ENCODE measurements at regions not wholly inside any gene's neighbourhood (a gene's known extent, or its start where the extent isn't known, plus 50 kb on each side); places are given as distances from the start of the nearest gene placed in this dataset.

- Histone ChIP-seq H3K36me3 (ENCODE audit: control insufficient read depth in 4 of 4, insufficient read depth in 4 of 4, low read length in 3 of 4) (no peaks in the 10 kb centered on the region), H3K4me1 (ENCODE audit: control extremely low read depth in 1 of 4, control insufficient read depth in 4 of 4, insufficient read depth in 4 of 4, low read length in 3 of 4) (no peaks in the 10 kb centered on the region), H3K9me3 (ENCODE audit: control extremely low read depth in 1 of 5, control insufficient read depth in 4 of 5, insufficient read depth in 2 of 5, low read depth in 1 of 5, low read length in 4 of 5) (peaks cover 0 to 1% (median 0%) of the 10 kb centered on the region in 5 experiments), H3K4me3 (ENCODE audit: control insufficient read depth in 1 of 7, extremely low read depth in 1 of 7, insufficient read depth in 4 of 7, low read depth in 2 of 7, low read length in 6 of 7) (no peak overlapping the region), H3K27ac (ENCODE audit: insufficient read depth in 1 of 2, low read depth in 1 of 2, low read length in 2 of 2, poor library complexity in 1 of 2, severe bottlenecking in 2 of 2) (no peak overlapping the region), H3K27me3 (replicated peaks in 2 of 5; ENCODE audit: control insufficient read depth in 4 of 5, insufficient read depth in 5 of 5, low read length in 4 of 5) (no peaks in the 10 kb centered on the region)
- no peak for DNase-seq
- ChIA-PET CTCF (interaction anchor here (0.8 kb wide), 1 partner anchor 25 kb away, joined by 3 read pairs; no protein-coding TSS in a partner anchor), POLR2A (no interaction called here)
- WGBS (ENCODE audit: insufficient coverage) = 86% methylated on average over 1 of the region's 3 CpGs
Observed at GRCh38 chr5:152883066-152883775, 478.1 kb upstream of the NMUR2 start.

DNA sequence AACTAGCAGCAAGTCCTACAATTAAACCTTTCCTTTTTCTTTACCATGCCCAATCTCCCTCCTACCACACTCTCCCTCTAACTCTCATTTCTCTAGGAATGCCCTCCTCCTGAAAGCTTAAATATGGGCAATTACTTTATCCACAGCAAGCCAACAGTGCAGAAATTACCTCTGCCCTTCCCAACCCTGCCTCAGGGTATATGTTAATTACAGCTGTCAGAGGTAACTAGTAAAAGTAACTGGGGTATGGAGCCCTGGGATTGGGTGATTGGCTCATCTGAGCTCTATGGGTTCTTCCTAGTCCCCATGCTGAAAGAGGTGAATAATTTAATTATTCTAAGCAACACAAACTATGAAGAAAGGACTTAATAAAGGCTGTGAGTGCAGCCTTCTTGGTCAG lies 478.9 kb upstream of the NMUR2 start:
- ChIA-PET POLR2A (no interaction called here), CTCF (no interaction called here)
- Histone ChIP-seq H3K27me3 (replicated peaks in 2 of 5; ENCODE audit: control insufficient read depth in 4 of 5, insufficient read depth in 5 of 5, low read length in 4 of 5) (no peaks in the 10 kb centered on the region), H3K36me3 (ENCODE audit: control insufficient read depth in 4 of 4, insufficient read depth in 4 of 4, low read length in 3 of 4) (no peaks in the 10 kb centered on the region), H3K9me3 (ENCODE audit: control extremely low read depth in 1 of 5, control insufficient read depth in 4 of 5, insufficient read depth in 2 of 5, low read depth in 1 of 5, low read length in 4 of 5) (peaks cover 0 to 1% (median 0%) of the 10 kb centered on the region in 5 experiments), H3K4me1 (ENCODE audit: control extremely low read depth in 1 of 4, control insufficient read depth in 4 of 4, insufficient read depth in 4 of 4, low read length in 3 of 4) (no peaks in the 10 kb centered on the region), H3K4me3 (ENCODE audit: control insufficient read depth in 1 of 7, extremely low read depth in 1 of 7, insufficient read depth in 4 of 7, low read depth in 2 of 7, low read length in 6 of 7) (no peak overlapping the region), H3K27ac (ENCODE audit: insufficient read depth in 1 of 2, low read depth in 1 of 2, low read length in 2 of 2, poor library complexity in 1 of 2, severe bottlenecking in 2 of 2) (no peak overlapping the region)
- DNase-seq = no peak

GRCh38 chr5:152900332-152900731 lies 495.3 kb upstream of the NMUR2 start:
- no peak overlapping the region for H3K27ac ChIP-seq (ENCODE audit: insufficient read depth in 1 of 2, low read depth in 1 of 2, low read length in 2 of 2, poor library complexity in 1 of 2, severe bottlenecking in 2 of 2)
- no peak overlapping the region for H3K4me3 ChIP-seq (ENCODE audit: control insufficient read depth in 1 of 7, extremely low read depth in 1 of 7, insufficient read depth in 4 of 7, low read depth in 2 of 7, low read length in 6 of 7)
- H3K27me3 ChIP-seq (replicated peaks in 2 of 5; ENCODE audit: control insufficient read depth in 4 of 5, insufficient read depth in 5 of 5, low read length in 4 of 5) = no peaks in the 10 kb centered on the region
- no peaks in the 10 kb centered on the region for H3K9me3 ChIP-seq (ENCODE audit: control extremely low read depth in 1 of 5, control insufficient read depth in 4 of 5, insufficient read depth in 2 of 5, low read depth in 1 of 5, low read length in 4 of 5)
- H3K4me1 ChIP-seq (ENCODE audit: control extremely low read depth in 1 of 4, control insufficient read depth in 4 of 4, insufficient read depth in 4 of 4, low read length in 3 of 4) = no peaks in the 10 kb centered on the region
- CTCF ChIA-PET = no interaction called here
- DNase-seq = no peak
- no peaks in the 10 kb centered on the region for H3K36me3 ChIP-seq (ENCODE audit: control insufficient read depth in 4 of 4, insufficient read depth in 4 of 4, low read length in 3 of 4)
- no CpG with 5 or more reads among the region's 2 CpGs for WGBS (ENCODE audit: insufficient coverage)
- POLR2A ChIA-PET = no interaction called here

DNA sequence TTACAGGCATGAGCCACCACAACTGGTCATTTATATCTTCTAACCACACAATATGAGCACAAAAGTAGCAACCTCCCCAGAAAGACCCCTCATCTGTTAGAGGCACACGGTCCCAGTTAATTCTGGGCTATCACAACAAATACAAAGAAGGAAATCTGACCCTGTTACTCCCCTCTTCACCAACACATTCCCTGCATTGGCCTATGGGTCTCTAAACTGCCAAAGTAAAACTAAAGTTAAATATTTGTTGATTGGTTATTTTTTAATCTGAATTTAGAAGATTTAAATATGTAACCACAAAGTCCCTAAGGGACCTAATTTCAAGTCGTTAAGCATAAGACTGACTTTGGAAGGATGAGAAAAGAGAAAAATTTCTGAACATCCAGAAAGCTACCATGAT lies 496.7 kb upstream of the NMUR2 start:
- no peaks in the 10 kb centered on the region for H3K27me3 ChIP-seq (replicated peaks in 2 of 5; ENCODE audit: control insufficient read depth in 4 of 5, insufficient read depth in 5 of 5, low read length in 4 of 5)
- H3K9me3 ChIP-seq (ENCODE audit: control extremely low read depth in 1 of 5, control insufficient read depth in 4 of 5, insufficient read depth in 2 of 5, low read depth in 1 of 5, low read length in 4 of 5) = no peaks in the 10 kb centered on the region
- no peaks in the 10 kb centered on the region for H3K36me3 ChIP-seq (ENCODE audit: control insufficient read depth in 4 of 4, insufficient read depth in 4 of 4, low read length in 3 of 4)
- H3K4me3 ChIP-seq (ENCODE audit: control insufficient read depth in 1 of 7, extremely low read depth in 1 of 7, insufficient read depth in 4 of 7, low read depth in 2 of 7, low read length in 6 of 7) = no peak overlapping the region
- no peak overlapping the region for H3K27ac ChIP-seq (ENCODE audit: insufficient read depth in 1 of 2, low read depth in 1 of 2, low read length in 2 of 2, poor library complexity in 1 of 2, severe bottlenecking in 2 of 2)
- ChIA-PET CTCF (no interaction called here), POLR2A (no interaction called here)
- DNase-seq = no peak
- H3K4me1 ChIP-seq (ENCODE audit: control extremely low read depth in 1 of 4, control insufficient read depth in 4 of 4, insufficient read depth in 4 of 4, low read length in 3 of 4) = no peaks in the 10 kb centered on the region
- WGBS (ENCODE audit: insufficient coverage) = 88% methylated on average over 1 of the region's 2 CpGs

DNA sequence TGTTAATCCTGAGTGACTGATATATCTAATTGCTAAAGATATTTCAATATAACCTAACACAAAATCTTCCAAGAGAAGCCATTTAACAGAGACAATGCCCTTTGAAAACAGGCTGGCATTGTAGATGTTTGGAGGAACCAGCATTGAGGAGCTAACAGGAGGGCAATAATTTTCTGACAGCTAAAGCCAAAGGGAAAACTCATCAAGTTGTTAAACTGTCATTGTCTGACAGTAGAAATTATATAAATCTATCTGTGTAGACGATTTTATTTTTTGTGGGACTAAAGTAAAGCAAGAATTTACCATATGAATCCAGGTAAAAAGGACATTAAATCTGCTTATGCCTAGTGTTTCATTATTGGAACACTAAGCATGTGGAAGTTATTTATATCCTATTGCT lies 500.2 kb upstream of the NMUR2 start:
- Histone ChIP-seq H3K4me3 (ENCODE audit: control insufficient read depth in 1 of 7, extremely low read depth in 1 of 7, insufficient read depth in 4 of 7, low read depth in 2 of 7, low read length in 6 of 7) (no peak overlapping the region), H3K27me3 (replicated peaks in 2 of 5; ENCODE audit: control insufficient read depth in 4 of 5, insufficient read depth in 5 of 5, low read length in 4 of 5) (no peaks in the 10 kb centered on the region), H3K4me1 (ENCODE audit: control extremely low read depth in 1 of 4, control insufficient read depth in 4 of 4, insufficient read depth in 4 of 4, low read length in 3 of 4) (no peaks in the 10 kb centered on the region), H3K36me3 (ENCODE audit: control insufficient read depth in 4 of 4, insufficient read depth in 4 of 4, low read length in 3 of 4) (no peaks in the 10 kb centered on the region), H3K9me3 (ENCODE audit: control extremely low read depth in 1 of 5, control insufficient read depth in 4 of 5, insufficient read depth in 2 of 5, low read depth in 1 of 5, low read length in 4 of 5) (no peaks in the 10 kb centered on the region), H3K27ac (ENCODE audit: insufficient read depth in 1 of 2, low read depth in 1 of 2, low read length in 2 of 2, poor library complexity in 1 of 2, severe bottlenecking in 2 of 2) (no peak overlapping the region)
- CTCF ChIA-PET = no interaction called here
- no peak for DNase-seq
- POLR2A ChIA-PET = no interaction called here
- no CpG with 5 or more reads among the region's 1 CpG for WGBS (ENCODE audit: insufficient coverage)

DNA sequence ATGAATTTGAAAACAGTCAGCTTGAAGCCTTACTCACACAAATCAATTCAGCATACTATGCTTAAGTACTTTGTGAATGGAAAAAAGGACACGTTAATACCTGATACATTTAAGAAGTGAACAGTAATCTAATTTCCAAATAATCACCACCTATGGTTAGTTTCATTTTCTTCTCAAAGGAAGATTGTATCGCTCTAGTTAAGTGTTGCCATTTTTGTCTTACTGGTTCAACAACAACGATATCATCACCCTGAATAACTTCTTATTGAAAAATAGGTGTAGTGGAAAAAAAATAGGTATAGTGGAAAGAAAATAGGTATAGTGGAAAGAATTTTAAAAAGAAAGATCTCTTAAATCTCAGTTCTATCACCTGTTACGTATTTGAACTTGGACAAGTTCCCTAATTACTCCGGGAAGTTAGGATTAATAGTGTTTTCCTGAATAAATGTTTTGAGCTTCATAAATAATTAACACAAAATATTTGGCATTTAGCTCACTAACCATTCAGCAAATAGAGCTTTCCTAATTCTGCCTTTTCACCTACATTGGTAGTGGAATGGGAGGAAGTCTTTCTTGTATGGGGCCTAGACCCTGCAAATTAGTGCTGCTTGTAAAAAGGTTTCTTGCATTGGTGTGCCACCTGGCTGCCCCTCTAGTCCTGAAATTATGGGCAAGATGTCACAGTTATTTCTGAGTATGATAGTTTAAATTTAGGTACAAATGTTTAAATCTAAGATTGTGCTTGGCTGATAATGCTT lies 502.6 kb upstream of the NMUR2 start:
- Histone ChIP-seq H3K9me3 (ENCODE audit: control extremely low read depth in 1 of 5, control insufficient read depth in 4 of 5, insufficient read depth in 2 of 5, low read depth in 1 of 5, low read length in 4 of 5) (peaks cover 0 to 2% (median 0%) of the 10 kb centered on the region in 5 experiments), H3K4me3 (ENCODE audit: control insufficient read depth in 1 of 7, extremely low read depth in 1 of 7, insufficient read depth in 4 of 7, low read depth in 2 of 7, low read length in 6 of 7) (no peak overlapping the region), H3K27me3 (replicated peaks in 2 of 5; ENCODE audit: control insufficient read depth in 4 of 5, insufficient read depth in 5 of 5, low read length in 4 of 5) (no peaks in the 10 kb centered on the region), H3K27ac (ENCODE audit: insufficient read depth in 1 of 2, low read depth in 1 of 2, low read length in 2 of 2, poor library complexity in 1 of 2, severe bottlenecking in 2 of 2) (no peak overlapping the region), H3K4me1 (ENCODE audit: control extremely low read depth in 1 of 4, control insufficient read depth in 4 of 4, insufficient read depth in 4 of 4, low read length in 3 of 4) (no peaks in the 10 kb centered on the region), H3K36me3 (ENCODE audit: control insufficient read depth in 4 of 4, insufficient read depth in 4 of 4, low read length in 3 of 4) (no peaks in the 10 kb centered on the region)
- ChIA-PET POLR2A (no interaction called here), CTCF (interaction anchor here (0.6 to 0.7 kb wide), 2 partner anchors 19 to 25 kb away, joined by 3 read pairs; no protein-coding TSS in a partner anchor)
- no CpG with 5 or more reads among the region's 5 CpGs for WGBS (ENCODE audit: insufficient coverage)
- DNase-seq = no peak

- no peak overlapping the region for H3K27ac ChIP-seq (ENCODE audit: insufficient read depth in 1 of 2, low read depth in 1 of 2, low read length in 2 of 2, poor library complexity in 1 of 2, severe bottlenecking in 2 of 2)
- ChIA-PET POLR2A (no interaction called here), CTCF (no interaction called here)
- no peaks in the 10 kb centered on the region for H3K4me1 ChIP-seq (ENCODE audit: control extremely low read depth in 1 of 4, control insufficient read depth in 4 of 4, insufficient read depth in 4 of 4, low read length in 3 of 4)
- H3K36me3 ChIP-seq (ENCODE audit: control insufficient read depth in 4 of 4, insufficient read depth in 4 of 4, low read length in 3 of 4) = no peaks in the 10 kb centered on the region
- WGBS (ENCODE audit: insufficient coverage) = 63% methylated on average over 3 of the region's 4 CpGs
- no peak overlapping the region for H3K4me3 ChIP-seq (ENCODE audit: control insufficient read depth in 1 of 7, extremely low read depth in 1 of 7, insufficient read depth in 4 of 7, low read depth in 2 of 7, low read length in 6 of 7)
- no peak for DNase-seq
- no peaks in the 10 kb centered on the region for H3K27me3 ChIP-seq (replicated peaks in 2 of 5; ENCODE audit: control insufficient read depth in 4 of 5, insufficient read depth in 5 of 5, low read length in 4 of 5)
- peaks cover 0 to 2% (median 0%) of the 10 kb centered on the region in 5 experiments for H3K9me3 ChIP-seq (ENCODE audit: control extremely low read depth in 1 of 5, control insufficient read depth in 4 of 5, insufficient read depth in 2 of 5, low read depth in 1 of 5, low read length in 4 of 5)
Observed at GRCh38 chr5:152912924-152913323, 507.8 kb upstream of the NMUR2 start.

Data from common myeloid progenitor, CD34-positive (primary cell).